ENCODE measurements at regions not wholly inside any gene's neighbourhood (a gene's known extent, or its start where the extent isn't known, plus 50 kb on each side); places are given as distances from the start of the nearest gene placed in this dataset.

DNA sequence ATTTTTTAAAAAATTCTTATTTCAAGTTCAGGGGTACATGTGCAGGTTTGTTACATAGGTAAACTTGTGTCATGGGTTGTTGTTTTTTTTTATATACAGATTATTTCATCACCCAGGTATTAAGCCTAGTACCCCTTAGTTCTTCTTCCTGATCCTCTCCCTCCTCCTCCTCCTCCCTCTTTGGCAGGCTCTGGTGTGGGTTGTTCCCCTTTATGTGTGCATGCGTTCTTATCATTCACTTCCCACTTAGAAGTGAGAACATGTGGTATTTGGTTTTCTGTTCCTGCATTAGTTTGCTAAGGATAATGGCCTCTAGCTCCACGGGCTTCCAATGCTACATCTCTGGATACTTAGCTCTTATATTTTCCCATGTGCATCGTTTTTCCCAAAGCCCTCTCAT lies 404.4 kb downstream of the HAPSTR1 start:
- H3K27ac Mint-ChIP-seq = no peak overlapping the region
- intact Hi-C loops (cut with micrococcal nuclease) = no loop called here
- no peaks in the 10 kb centered on the region for H3K36me3 Mint-ChIP-seq
- no peak overlapping the region for H3K4me3 Mint-ChIP-seq
- DNase-seq = no peak
- H3K4me1 Mint-ChIP-seq (ENCODE audit: low read depth) = no peaks in the 10 kb centered on the region
- ChIA-PET CTCF (no interaction called here), POLR2A (no interaction called here)
- H3K27me3 Mint-ChIP-seq = no peaks in the 10 kb centered on the region
- peaks cover 10% of the 10 kb centered on the region for H3K9me3 Mint-ChIP-seq

DNA sequence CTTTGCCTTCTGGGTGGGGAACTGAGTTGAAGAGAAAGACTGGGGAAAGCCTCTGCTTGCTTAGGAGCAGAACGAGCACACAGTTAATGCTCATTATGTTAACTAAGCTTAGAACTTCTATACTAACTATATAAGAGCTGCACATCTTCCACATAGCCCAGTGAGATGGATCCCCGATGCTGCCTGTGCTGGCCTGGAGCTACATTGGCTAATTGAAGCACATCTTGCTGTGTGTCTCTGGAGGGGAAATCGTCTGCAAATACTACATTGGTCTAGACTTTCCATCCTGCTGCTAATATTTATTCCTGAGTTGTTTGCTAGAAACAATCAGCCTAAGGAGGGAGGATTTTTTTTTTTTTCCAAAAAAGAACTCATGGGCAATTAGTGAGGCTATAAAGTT lies 406.3 kb downstream of the HAPSTR1 start:
- H3K4me3 Mint-ChIP-seq = no peak overlapping the region
- no peaks in the 10 kb centered on the region for H3K36me3 Mint-ChIP-seq
- ChIA-PET CTCF (no interaction called here), POLR2A (no interaction called here)
- no peaks in the 10 kb centered on the region for H3K27me3 Mint-ChIP-seq
- H3K4me1 Mint-ChIP-seq (ENCODE audit: low read depth) = no peaks in the 10 kb centered on the region
- peaks cover 3% of the 10 kb centered on the region for H3K9me3 Mint-ChIP-seq
- H3K27ac Mint-ChIP-seq = no peak overlapping the region
- intact Hi-C loops (cut with micrococcal nuclease) = no loop called here
- no peak for DNase-seq

DNA sequence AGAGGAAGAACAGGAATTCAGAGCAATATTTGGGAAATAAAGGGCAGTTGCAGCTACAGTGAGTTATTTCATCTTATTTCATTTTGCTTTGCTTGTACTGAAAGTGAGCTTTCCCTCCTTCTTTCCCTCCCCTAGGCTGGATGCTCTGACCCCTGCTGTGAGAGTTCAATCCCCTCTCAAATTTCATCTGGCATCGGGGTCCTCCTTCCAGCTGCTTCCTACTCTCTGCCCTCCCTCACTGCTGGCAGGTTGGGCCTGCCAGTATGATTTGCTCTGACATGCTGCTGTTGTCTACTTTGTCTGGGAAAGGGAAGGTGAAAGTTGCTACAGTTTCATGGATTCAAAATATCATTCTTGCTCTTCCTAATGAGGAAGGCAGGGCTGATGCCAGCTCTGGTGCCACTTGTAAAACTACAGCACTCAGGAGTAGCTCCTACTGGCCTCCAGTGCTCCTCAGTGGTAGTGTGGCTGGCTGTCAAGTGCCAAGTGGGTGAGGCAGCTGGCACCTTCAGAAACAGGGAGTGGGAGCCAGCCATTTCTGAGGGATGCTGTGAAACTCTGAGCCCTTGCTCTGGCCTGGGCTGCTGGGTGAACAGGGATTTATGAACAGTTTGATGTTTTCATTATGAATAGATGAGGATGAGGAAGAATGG lies 408.6 kb downstream of the HAPSTR1 start:
- Mint-ChIP-seq H3K9me3 (peaks cover 3% of the 10 kb centered on the region), H3K36me3 (no peaks in the 10 kb centered on the region), H3K4me1 (ENCODE audit: low read depth) (no peaks in the 10 kb centered on the region), H3K27me3 (no peaks in the 10 kb centered on the region), H3K27ac (no peak overlapping the region), H3K4me3 (no peak overlapping the region)
- ChIA-PET CTCF (no interaction called here), POLR2A (no interaction called here)
- intact Hi-C loops (cut with micrococcal nuclease) = no loop called here
- no peak for DNase-seq

DNA sequence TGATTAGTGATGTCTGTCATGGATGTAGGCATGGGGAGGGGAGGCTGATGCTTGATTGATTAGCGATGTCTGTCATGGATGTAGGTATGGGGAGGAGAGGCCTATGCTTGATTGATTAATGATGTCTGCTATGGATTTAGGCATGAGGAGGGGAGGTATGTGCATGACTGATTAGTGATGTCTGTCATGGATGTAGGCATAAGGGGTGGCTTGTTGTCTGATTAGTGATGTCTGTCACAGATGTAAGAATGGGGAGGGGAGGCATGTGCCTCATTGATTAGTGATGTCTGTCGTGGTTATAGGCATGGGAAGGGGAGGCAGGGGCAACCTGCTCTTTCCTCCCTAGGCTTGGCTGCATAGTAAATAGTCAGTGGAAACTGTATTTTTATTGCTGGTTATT lies 409.4 kb downstream of the HAPSTR1 start:
- DNase-seq = no peak
- ChIA-PET POLR2A (no interaction called here), CTCF (no interaction called here)
- no peaks in the 10 kb centered on the region for H3K4me1 Mint-ChIP-seq (ENCODE audit: low read depth)
- no peaks in the 10 kb centered on the region for H3K27me3 Mint-ChIP-seq
- no peak overlapping the region for H3K4me3 Mint-ChIP-seq
- H3K9me3 Mint-ChIP-seq = peaks cover 3% of the 10 kb centered on the region
- H3K27ac Mint-ChIP-seq = no peak overlapping the region
- intact Hi-C loops (cut with micrococcal nuclease) = no loop called here
- no peaks in the 10 kb centered on the region for H3K36me3 Mint-ChIP-seq

DNA sequence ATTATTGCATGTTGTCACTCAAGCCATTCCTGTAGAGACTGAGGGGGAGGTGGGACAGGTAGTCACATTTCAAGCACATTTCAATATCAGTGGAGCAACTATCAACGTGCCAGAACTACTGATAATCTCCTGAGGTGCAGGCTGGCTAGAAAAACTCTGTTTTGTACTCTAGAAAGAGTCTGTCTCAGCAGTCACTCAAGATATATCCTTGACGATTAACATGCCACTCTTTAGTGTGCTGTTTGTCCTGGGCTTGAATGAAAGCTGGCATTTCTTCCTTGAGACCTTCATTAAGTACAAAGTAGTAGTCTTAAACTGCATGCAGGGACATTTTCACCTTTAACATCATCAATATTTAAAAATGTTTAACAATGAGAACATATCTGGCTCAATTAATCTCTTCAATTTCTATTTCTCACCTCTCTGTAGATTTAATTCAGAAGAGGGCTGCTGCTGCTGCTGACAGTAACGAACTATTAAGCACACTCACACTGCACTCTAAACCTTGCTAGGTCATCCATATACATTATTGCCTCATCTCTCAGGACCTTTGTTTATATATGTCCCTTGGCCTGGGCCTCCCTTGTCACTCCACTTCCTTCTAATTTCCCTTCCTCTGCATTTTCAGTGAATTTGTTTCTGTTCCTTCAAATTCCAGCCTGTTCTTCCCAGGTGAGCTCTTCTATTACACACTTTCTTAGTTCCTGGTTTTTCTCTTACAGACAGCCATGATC lies 412.0 kb downstream of the HAPSTR1 start:
- Mint-ChIP-seq H3K4me3 (no peak overlapping the region), H3K27ac (no peak overlapping the region), H3K4me1 (ENCODE audit: low read depth) (no peaks in the 10 kb centered on the region), H3K36me3 (no peaks in the 10 kb centered on the region), H3K27me3 (no peaks in the 10 kb centered on the region), H3K9me3 (peaks cover 3% of the 10 kb centered on the region)
- DNase-seq = no peak
- ChIA-PET CTCF (no interaction called here), POLR2A (no interaction called here)
- intact Hi-C loops (cut with micrococcal nuclease) = no loop called here

DNA sequence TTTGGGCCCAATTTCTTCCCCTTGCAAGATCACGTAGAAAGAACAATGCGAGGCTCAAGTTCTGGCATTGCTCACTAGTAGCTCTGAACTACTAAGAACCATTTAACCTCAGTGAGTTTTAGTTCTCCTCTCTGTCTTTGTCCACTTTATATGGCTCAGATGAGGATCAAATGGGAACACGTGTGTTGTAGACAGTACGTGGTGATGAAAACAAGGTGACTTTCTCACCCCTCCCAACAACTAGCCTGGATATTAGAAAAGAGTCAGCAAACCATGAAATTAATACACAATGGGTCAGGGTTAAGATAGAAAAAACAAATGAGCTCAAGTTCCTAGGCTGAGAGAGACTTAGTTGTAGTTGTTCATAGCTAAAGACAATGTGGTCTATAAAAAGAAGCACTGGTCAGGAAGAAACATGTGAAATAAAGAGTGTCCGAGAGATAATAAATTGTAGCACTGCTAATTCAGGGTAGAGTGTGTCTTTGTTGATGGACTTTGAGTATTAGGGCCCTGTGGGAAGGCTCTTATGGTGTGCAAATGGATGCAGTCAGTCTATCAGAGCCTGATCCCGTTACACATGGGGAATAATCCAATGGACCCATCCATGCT lies 417.0 kb downstream of the HAPSTR1 start:
- ChIA-PET POLR2A (no interaction called here), CTCF (no interaction called here)
- no peak for DNase-seq
- Mint-ChIP-seq H3K36me3 (no peaks in the 10 kb centered on the region), H3K4me1 (ENCODE audit: low read depth) (no peaks in the 10 kb centered on the region), H3K27me3 (no peaks in the 10 kb centered on the region), H3K27ac (no peak overlapping the region), H3K9me3 (peaks cover 7% of the 10 kb centered on the region), H3K4me3 (no peak overlapping the region)
- intact Hi-C loops (cut with micrococcal nuclease) = no loop called here

DNA sequence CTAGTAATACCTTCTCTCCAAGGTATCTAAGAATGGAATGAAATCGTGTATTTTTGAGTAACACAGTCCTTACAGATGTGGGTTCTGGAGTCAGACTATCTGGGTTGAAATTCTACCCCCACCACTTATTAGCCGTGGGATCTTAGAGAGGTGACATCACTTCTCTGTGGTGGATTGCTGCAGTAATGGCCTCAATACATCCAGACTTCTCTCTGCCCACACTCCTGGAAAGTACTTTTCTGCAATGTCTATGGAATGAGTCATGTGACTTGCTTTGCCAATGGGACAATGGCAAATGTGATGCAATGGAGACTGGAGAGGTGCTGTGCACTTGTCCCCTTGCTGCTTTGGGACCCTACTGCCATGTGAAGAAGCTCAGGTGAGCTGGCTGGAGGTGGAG lies 418.2 kb downstream of the HAPSTR1 start:
- POLR2A ChIA-PET = no interaction called here

DNA sequence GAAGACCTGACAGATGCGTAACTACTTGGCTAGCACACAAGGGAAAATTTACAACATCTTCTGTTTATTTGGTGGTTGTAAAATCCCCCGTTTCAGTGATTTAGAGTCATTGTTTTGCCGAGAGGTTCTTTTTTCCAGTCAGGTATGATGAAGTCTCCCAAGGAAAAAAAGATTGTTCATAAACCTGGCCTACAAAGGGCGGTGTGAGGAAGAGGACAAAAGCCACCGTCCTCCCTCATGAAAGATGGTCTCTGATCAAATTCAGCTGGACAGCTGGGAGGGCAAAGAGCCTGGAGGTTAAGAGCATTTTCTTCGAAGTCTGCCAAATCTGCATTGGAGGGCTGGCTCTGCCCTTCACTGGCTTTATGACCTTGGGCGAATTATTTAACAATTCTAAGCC lies 419.9 kb downstream of the HAPSTR1 start:
- ChIA-PET POLR2A (no interaction called here), CTCF (no interaction called here)
- no peak for DNase-seq
- Mint-ChIP-seq H3K9me3 (peaks cover 7% of the 10 kb centered on the region), H3K27me3 (no peaks in the 10 kb centered on the region), H3K4me3 (no peak overlapping the region), H3K4me1 (ENCODE audit: low read depth) (no peaks in the 10 kb centered on the region), H3K36me3 (no peaks in the 10 kb centered on the region), H3K27ac (no peak overlapping the region)
- intact Hi-C loops (cut with micrococcal nuclease) = no loop called here

More for the DNA sequence above, 418.2 kb downstream of the HAPSTR1 start:
- H3K27ac Mint-ChIP-seq = no peak overlapping the region
- H3K27me3 Mint-ChIP-seq = no peaks in the 10 kb centered on the region
- no peaks in the 10 kb centered on the region for H3K36me3 Mint-ChIP-seq
- H3K9me3 Mint-ChIP-seq = peaks cover 7% of the 10 kb centered on the region
- CTCF ChIA-PET = no interaction called here
- H3K4me1 Mint-ChIP-seq (ENCODE audit: low read depth) = no peaks in the 10 kb centered on the region
- no peak overlapping the region for H3K4me3 Mint-ChIP-seq
- no peak for DNase-seq
- intact Hi-C loops (cut with micrococcal nuclease) = no loop called here

DNA sequence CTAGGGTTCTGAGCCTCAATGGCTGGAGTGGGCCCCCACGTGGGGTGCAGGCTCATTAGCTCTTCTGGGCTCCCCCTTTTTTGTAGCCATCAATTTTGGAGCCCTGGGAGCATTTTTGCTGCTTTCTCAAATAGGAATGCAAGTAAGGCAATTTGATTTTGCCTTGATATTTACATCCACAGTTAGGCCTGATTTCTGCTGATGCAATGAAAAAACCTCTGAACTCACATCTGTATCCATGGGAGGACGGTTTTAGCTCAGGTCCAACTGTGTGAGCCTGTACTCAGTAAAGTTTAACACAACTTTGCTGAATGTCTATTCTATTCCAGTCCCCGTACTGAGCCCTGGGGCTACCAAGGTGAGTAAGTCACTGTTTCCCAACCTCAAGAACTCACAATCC lies 425.0 kb downstream of the HAPSTR1 start:
- Mint-ChIP-seq H3K9me3 (peaks cover 4% of the 10 kb centered on the region), H3K4me1 (ENCODE audit: low read depth) (no peaks in the 10 kb centered on the region), H3K36me3 (no peaks in the 10 kb centered on the region), H3K4me3 (no peak overlapping the region), H3K27ac (no peak overlapping the region), H3K27me3 (no peaks in the 10 kb centered on the region)
- ChIA-PET POLR2A (no interaction called here), CTCF (no interaction called here)
- intact Hi-C loops (cut with micrococcal nuclease) = no loop called here
- DNase-seq = no peak

DNA sequence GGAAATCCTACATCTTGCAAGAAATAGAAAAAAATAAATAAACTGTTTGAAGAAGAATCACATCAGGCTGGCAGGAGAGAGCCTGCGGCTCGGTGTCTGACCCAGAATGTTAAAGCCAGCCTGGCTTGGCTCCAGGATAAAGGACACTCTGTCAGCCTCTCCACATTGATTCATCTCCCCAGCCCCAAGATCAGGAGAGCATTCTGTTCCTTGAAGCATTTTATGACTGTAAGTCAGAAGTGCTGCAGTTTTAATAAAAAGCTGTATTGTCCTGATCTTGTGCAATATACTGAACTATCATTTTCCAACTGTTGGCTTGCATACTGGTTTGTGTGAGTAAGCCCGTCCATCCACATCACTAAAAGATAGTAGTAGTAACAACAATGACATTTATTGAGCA lies 426.6 kb downstream of the HAPSTR1 start:
- ChIA-PET POLR2A (no interaction called here), CTCF (no interaction called here)
- Mint-ChIP-seq H3K9me3 (peaks cover 3% of the 10 kb centered on the region), H3K36me3 (no peaks in the 10 kb centered on the region), H3K27me3 (no peaks in the 10 kb centered on the region), H3K4me1 (ENCODE audit: low read depth) (no peaks in the 10 kb centered on the region), H3K27ac (no peak overlapping the region), H3K4me3 (no peak overlapping the region)
- DNase-seq = no peak
- intact Hi-C loops (cut with micrococcal nuclease) = no loop called here

DNA sequence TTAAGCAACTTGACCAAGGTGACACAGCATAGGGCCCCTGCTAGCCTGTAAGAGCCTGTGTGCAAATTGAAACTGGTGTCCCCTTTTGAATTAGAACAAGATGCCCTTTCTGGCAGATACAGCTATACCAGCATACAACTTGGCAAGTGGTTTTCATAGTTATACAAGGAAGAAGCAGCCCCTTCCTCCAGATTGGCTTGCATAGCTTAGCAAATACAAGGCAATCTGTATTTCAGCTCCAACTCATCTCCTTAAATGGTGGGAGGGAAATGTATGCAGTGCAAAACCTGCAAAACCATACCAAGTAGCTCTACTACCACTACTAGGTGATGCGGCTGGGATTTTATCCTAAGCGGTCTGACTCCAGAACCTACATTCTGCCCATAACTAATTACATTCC lies 427.1 kb downstream of the HAPSTR1 start:
- CTCF ChIA-PET = no interaction called here
- intact Hi-C loops (cut with micrococcal nuclease) = no loop called here
- DNase-seq = no peak
- H3K4me1 Mint-ChIP-seq (ENCODE audit: low read depth) = no peaks in the 10 kb centered on the region
- H3K9me3 Mint-ChIP-seq = peaks cover 3% of the 10 kb centered on the region
- no peaks in the 10 kb centered on the region for H3K36me3 Mint-ChIP-seq
- H3K4me3 Mint-ChIP-seq = no peak overlapping the region
- POLR2A ChIA-PET = no interaction called here
- H3K27me3 Mint-ChIP-seq = no peaks in the 10 kb centered on the region
- H3K27ac Mint-ChIP-seq = no peak overlapping the region

DNA sequence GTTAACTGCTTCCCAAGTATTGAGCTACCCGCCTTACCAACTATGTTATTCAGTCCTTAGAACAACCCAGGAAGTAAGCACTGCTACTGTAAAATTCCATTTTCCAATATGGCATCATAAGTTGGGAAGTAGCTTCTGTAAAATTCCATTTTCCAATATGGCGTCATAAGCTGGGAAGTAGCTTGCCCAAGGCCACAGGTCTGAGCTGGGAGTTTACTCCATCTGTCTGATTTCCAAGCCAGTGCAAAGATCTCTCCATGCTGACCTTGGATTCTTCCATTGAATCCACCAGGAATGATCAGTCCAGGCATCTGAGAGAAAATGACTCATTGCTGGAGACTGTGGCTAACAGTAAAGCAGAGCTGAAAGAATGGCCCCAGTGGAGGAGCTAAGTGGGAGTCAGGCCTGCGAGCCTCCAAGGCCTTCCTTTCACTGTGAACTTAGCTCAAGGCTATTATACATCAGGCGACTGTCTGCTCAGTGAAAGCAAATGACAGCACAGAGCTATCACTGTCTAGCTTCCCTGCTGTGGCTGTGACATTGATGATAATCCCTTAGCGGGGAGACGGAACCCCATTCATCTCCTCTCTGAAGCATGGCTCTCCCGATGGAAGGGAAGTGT lies 430.4 kb downstream of the HAPSTR1 start:
- no peaks in the 10 kb centered on the region for H3K27me3 Mint-ChIP-seq
- DNase-seq = no peak
- H3K27ac Mint-ChIP-seq = no peak overlapping the region
- no peaks in the 10 kb centered on the region for H3K36me3 Mint-ChIP-seq
- no peaks in the 10 kb centered on the region for H3K4me1 Mint-ChIP-seq (ENCODE audit: low read depth)
- H3K4me3 Mint-ChIP-seq = no peak overlapping the region
- intact Hi-C loops (cut with micrococcal nuclease) = no loop called here
- peaks cover 5% of the 10 kb centered on the region for H3K9me3 Mint-ChIP-seq
- ChIA-PET POLR2A (no interaction called here), CTCF (no interaction called here)

DNA sequence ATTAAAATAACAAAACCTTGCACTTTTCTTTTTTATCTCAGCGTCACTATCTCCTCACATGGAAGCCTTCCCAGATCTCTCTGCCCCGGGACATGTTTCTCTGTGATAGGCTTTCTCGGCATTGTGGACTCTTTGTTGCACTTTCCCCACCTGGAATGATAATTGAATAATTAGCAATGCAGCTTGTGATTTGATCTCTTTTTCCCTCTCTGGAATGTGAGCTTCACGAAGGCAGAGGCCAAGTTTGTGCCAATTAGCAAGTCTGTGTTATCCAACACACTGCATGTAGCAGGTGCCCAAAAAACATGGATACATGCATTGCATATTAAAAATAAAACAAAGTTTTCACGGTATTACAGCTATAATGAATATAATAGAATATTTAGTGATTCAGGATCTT lies 431.2 kb downstream of the HAPSTR1 start:
- ChIA-PET CTCF (no interaction called here), POLR2A (no interaction called here)
- Mint-ChIP-seq H3K9me3 (peaks cover 5% of the 10 kb centered on the region), H3K27me3 (no peaks in the 10 kb centered on the region), H3K36me3 (no peaks in the 10 kb centered on the region), H3K4me3 (no peak overlapping the region), H3K27ac (no peak overlapping the region), H3K4me1 (ENCODE audit: low read depth) (no peaks in the 10 kb centered on the region)
- intact Hi-C loops (cut with micrococcal nuclease) = no loop called here
- DNase-seq = no peak
